H1 (cell line): ENCODE measurements at regions not wholly inside any gene's neighbourhood (a gene's known extent, or its start where the extent isn't known, plus 50 kb on each side); places are given as distances from the start of the nearest gene placed in this dataset.

Experiments
- CTCF ChIA-PET: fragments of 300-600 bp; sonication (Branson Sonifier 250); formaldehyde crosslinking; loops from one replicate; lab custom pipeline; 2021; ENCODE audit not compliant: partially characterized antibody; lab: Charles Lee
- POLR2A ChIA-PET: fragments of 300-600 bp; sonication (Branson Sonifier 250); formaldehyde crosslinking; loops from one replicate; lab custom pipeline; 2021; ENCODE audit warnings: inconsistent platforms; ENCODE audit not compliant: partially characterized antibody; lab: Charles Lee
- DNase-seq, 2 experiments: peaks; one replicate each; pipeline versions ENCODE4 v3.0.0 to v3.0.0-alpha.2; 2010 to 2022; ENCODE audit warnings: low spot score in 2 of 2, low read depth in 1 of 2, mixed read lengths in 1 of 2
- FAIRE-seq: peaks from 2 replicates; lab custom pipeline; 2011; peaks lifted over from hg19 to GRCh38; lab: Jason Lieb, UNC
- H2AFZ ChIP-seq: 2 replicates; pipeline ENCODE4 v1.8.1; 2012; ENCODE audit warnings: low read length, inconsistent platforms
- H2AK5ac ChIP-seq: 2 replicates; pipeline ENCODE4 v1.6.1; 2013; ENCODE audit warnings: low read depth, low read length
- H2BK120ac ChIP-seq: replicated peaks from 2 replicates; pipeline ENCODE3; 2013; ENCODE audit warnings: low read depth, low read length, inconsistent platforms
- H2BK12ac ChIP-seq: 2 replicates; pipeline ENCODE4 v1.6.1; 2013; ENCODE audit warnings: low read depth, low read length
- H2BK15ac ChIP-seq: 2 replicates; pipeline ENCODE4 v1.6.1; 2013; ENCODE audit warnings: low read length
- H2BK20ac ChIP-seq: 2 replicates; pipeline ENCODE4 v1.6.1; 2013; ENCODE audit warnings: low read length
- H2BK5ac ChIP-seq: 2 replicates; pipeline ENCODE4 v1.6.1; 2013; ENCODE audit warnings: low read depth, low read length
- H3K14ac ChIP-seq: 2 replicates; pipeline ENCODE4 v1.6.1; 2013; ENCODE audit warnings: inconsistent platforms; ENCODE audit not compliant: insufficient read length
- H3K18ac ChIP-seq: 2 replicates; pipeline ENCODE4 v1.6.1; 2013; ENCODE audit warnings: low read length; ENCODE audit errors: extremely low read depth
- H3K23ac ChIP-seq: 2 replicates; pipeline ENCODE4 v1.6.1; 2013; ENCODE audit warnings: inconsistent platforms; ENCODE audit not compliant: insufficient read length
- H3K23me2 ChIP-seq: 2 replicates; pipeline ENCODE4 v1.6.1; 2013; ENCODE audit warnings: low read depth, low read length
- H3K27ac ChIP-seq: 2 replicates; pipeline ENCODE4 v1.6.1; 2011; ENCODE audit warnings: low read depth, low read length, inconsistent platforms
- H3K27me3 ChIP-seq, 4 experiments: replicated peaks in 1 of 4; 1 replicate in 1 of 4; 2 replicates in 3 of 4; pipeline versions ENCODE4 v1.6.1 to v1.8.1; 2011 to 2013; ENCODE audit warnings: low read length in 3 of 4, mild to moderate bottlenecking in 3 of 4, inconsistent platforms in 2 of 4, mixed read lengths in 2 of 4, moderate library complexity in 1 of 4; ENCODE audit not compliant: control insufficient read depth in 3 of 4, insufficient read depth in 3 of 4; ENCODE audit errors: extremely low read depth in 1 of 4
- H3K36me3 ChIP-seq, 4 experiments: 2 replicates each; pipeline versions ENCODE4 v1.6.1 to v1.8.1; 2011 to 2013; ENCODE audit warnings: mild to moderate bottlenecking in 4 of 4, low read length in 3 of 4, moderate library complexity in 2 of 4, control low read depth in 1 of 4, inconsistent platforms in 1 of 4; ENCODE audit not compliant: insufficient read depth in 4 of 4, control insufficient read depth in 2 of 4
- H3K4ac ChIP-seq: replicated peaks from 2 replicates; pipeline ENCODE3; 2013; ENCODE audit warnings: low read length, low read depth, mixed read lengths, inconsistent platforms; ENCODE audit not compliant: insufficient read length
- H3K4me1 ChIP-seq, 4 experiments: replicated peaks in 1 of 4; 1 replicate in 1 of 4; 2 replicates in 3 of 4; pipeline versions ENCODE4 v1.6.1 to v1.8.1; 2011 to 2013; ENCODE audit warnings: low read length in 3 of 4, inconsistent platforms in 2 of 4, mixed read lengths in 1 of 4; ENCODE audit not compliant: insufficient read depth in 4 of 4, control insufficient read depth in 3 of 4
- H3K4me2 ChIP-seq, 2 experiments: 2 replicates each; pipeline versions ENCODE4 v1.6.1 to v1.8.1; 2011 to 2013; ENCODE audit warnings: low read depth in 2 of 2, low read length in 2 of 2, control low read depth in 1 of 2, inconsistent platforms in 1 of 2, mild to moderate bottlenecking in 1 of 2; ENCODE audit not compliant: insufficient read depth in 1 of 2
- H3K4me3 ChIP-seq, 4 experiments: fragments of 200-600, 300-600 bp in 1 of 4; sonication (generic), shearing (Covaris generic), sonication (Bioruptor Twin) in 1 of 4; 2 replicates each; pipeline versions ENCODE4 v1.5.1 to v1.8.1; 2011 to 2016; ENCODE audit warnings: low read length in 4 of 4, low read depth in 3 of 4, control low read depth in 2 of 4, inconsistent platforms in 2 of 4, mild to moderate bottlenecking in 2 of 4, mixed read lengths in 1 of 4, moderate library complexity in 1 of 4; ENCODE audit not compliant: insufficient read depth in 2 of 4; ENCODE audit errors: extremely low read depth in 1 of 4
- H3K56ac ChIP-seq: replicated peaks from 2 replicates; pipeline ENCODE3; 2013; ENCODE audit warnings: low read depth, mild to moderate bottlenecking, mixed read lengths, low read length, inconsistent platforms; ENCODE audit not compliant: insufficient read length
- H3K79me1 ChIP-seq: 2 replicates; pipeline ENCODE4 v1.6.1; 2013; ENCODE audit warnings: low read depth, low read length, control low read depth
- H3K79me2 ChIP-seq, 2 experiments: 2 replicates each; pipeline versions ENCODE4 v1.6.1 to v1.8.1; 2012 to 2013; ENCODE audit warnings: low read length in 2 of 2, mild to moderate bottlenecking in 2 of 2, inconsistent platforms in 1 of 2; ENCODE audit not compliant: insufficient read depth in 2 of 2, control insufficient read depth in 1 of 2
- H3K9ac ChIP-seq, 4 experiments: replicated peaks in 1 of 4; 1 replicate in 1 of 4; 2 replicates in 3 of 4; pipeline versions ENCODE4 v1.6.1 to v1.8.1; 2011 to 2013; ENCODE audit warnings: low read depth in 3 of 4, low read length in 3 of 4, control low read depth in 2 of 4, mild to moderate bottlenecking in 2 of 4, moderate library complexity in 2 of 4, inconsistent platforms in 1 of 4; ENCODE audit errors: extremely low read depth in 1 of 4
- H3K9me3 ChIP-seq, 2 experiments: 2 replicates each; pipeline versions ENCODE4 v1.6.1 to v1.8.1; 2012 to 2013; ENCODE audit warnings: mild to moderate bottlenecking in 2 of 2, moderate library complexity in 2 of 2, control low read depth in 1 of 2, inconsistent platforms in 1 of 2, low read depth in 1 of 2, low read length in 1 of 2, mixed read lengths in 1 of 2; ENCODE audit not compliant: insufficient read depth in 2 of 2
- H4K20me1 ChIP-seq, 2 experiments: replicated peaks in 1 of 2; 2 replicates each; pipeline versions ENCODE3 to v1.8.1; 2011 to 2013; ENCODE audit warnings: inconsistent platforms in 2 of 2, low read length in 2 of 2, mild to moderate bottlenecking in 1 of 2; ENCODE audit not compliant: insufficient read depth in 2 of 2, control insufficient read depth in 1 of 2
- H4K5ac ChIP-seq: 2 replicates; pipeline ENCODE4 v1.6.1; 2013; ENCODE audit warnings: low read length, low read depth, mixed read lengths, inconsistent platforms; ENCODE audit not compliant: insufficient read length
- H4K8ac ChIP-seq: 2 replicates; pipeline ENCODE4 v1.8.0; 2013; ENCODE audit warnings: mild to moderate bottlenecking, moderate library complexity, low read length, inconsistent platforms; ENCODE audit not compliant: insufficient read depth; ENCODE audit errors: extremely low read depth
- H4K91ac ChIP-seq: replicated peaks from 2 replicates; pipeline ENCODE3; 2013; ENCODE audit warnings: low read length, mixed read lengths, inconsistent platforms; ENCODE audit not compliant: insufficient read length
- CBX8 ChIP-seq: fragments of 300-800, 300-1000 bp; sonication (generic); IDR thresholded peaks from 2 replicates; pipeline ENCODE4 v1.7.1; 2016; ENCODE audit warnings: low read depth, low read length, borderline replicate concordance
- EZH2 ChIP-seq: fragments of 200-600 bp; sonication (generic); IDR thresholded peaks from 2 replicates; pipeline ENCODE4 v1.7.1; 2012; ENCODE audit warnings: low read depth, mild to moderate bottlenecking, moderate library complexity, low read length, inconsistent platforms; ENCODE audit not compliant: severe bottlenecking
- FOSL1 ChIP-seq: IDR thresholded peaks from 2 replicates; pipeline ENCODE4 v1.6.1; 2011; ENCODE audit warnings: mild to moderate bottlenecking, low read depth, low read length, moderate library complexity; ENCODE audit not compliant: insufficient read depth
- TAF1 ChIP-seq: IDR thresholded peaks from 2 replicates; pipeline ENCODE4 v1.6.1; 2011; ENCODE audit warnings: mild to moderate bottlenecking, low read depth, low read length
- TCF12 ChIP-seq: IDR thresholded peaks from 2 replicates; pipeline ENCODE4 v1.6.1; 2011; ENCODE audit warnings: low read depth, mild to moderate bottlenecking, low read length
- USF2 ChIP-seq: IDR thresholded peaks from 2 replicates; pipeline ENCODE4 v1.6.1; 2011; ENCODE audit warnings: low read length, improper control_type of control experiment
- WGBS, 2 experiments: shearing (Covaris generic) in 1 of 2; methylation state at CpG; one replicate each; pipeline versions ENCODE4 v1.1.6 to v1.1.7; 2013 to 2015; ENCODE audit warnings: low lambda C conversion rate in 2 of 2, mixed read lengths in 2 of 2, inconsistent platforms in 1 of 2, low coverage in 1 of 2, missing lambda C conversion rate in 1 of 2; ENCODE audit not compliant: insufficient replicate concordance in 2 of 2, insufficient coverage in 1 of 2, insufficient read length in 1 of 2; ENCODE audit errors: extremely low coverage in 1 of 2, missing lambda C conversion rate in 1 of 2; 5-methylcytosine and 5-hydroxymethylcytosine counted together
- TF ChIP-seq, protein P1 (sequence below): IDR thresholded peaks from 2 replicates; pipeline ENCODE4 v1.6.1; 2012; ENCODE audit warnings: inconsistent platforms

- H3K9ac ChIP-seq = no peak overlapping the region
- H4K20me1 ChIP-seq = no peaks in the 10 kb centered on the region
- H3K14ac ChIP-seq = no peak overlapping the region
- no peak overlapping the region for H3K23ac ChIP-seq
- ChIA-PET CTCF (interaction anchor here (1.1 to 1.7 kb wide), 2 partner anchors 30 to 31 kb away, joined by 4 to 6 read pairs; no protein-coding TSS in a partner anchor), POLR2A (no interaction called here)
- H4K5ac ChIP-seq = no peak overlapping the region
- H3K36me3 ChIP-seq = no peaks in the 10 kb centered on the region
- peaks cover 2 to 8% (median 5%) of the 10 kb centered on the region in 4 experiments; a peak in 4 of 7 replicates for H3K4me1 ChIP-seq
- H2AFZ ChIP-seq = no peak overlapping the region
- H2BK20ac ChIP-seq = no peak overlapping the region
- H2BK120ac ChIP-seq = no peak overlapping the region
- no peaks in the 10 kb centered on the region for H3K9me3 ChIP-seq
- FAIRE-seq (peak; percentile 36), DNase-seq (no peak)
- no peak for TF ChIP-seq TAF1
- no peak for TF ChIP-seq FOSL1
- TF ChIP-seq, protein P1, sequence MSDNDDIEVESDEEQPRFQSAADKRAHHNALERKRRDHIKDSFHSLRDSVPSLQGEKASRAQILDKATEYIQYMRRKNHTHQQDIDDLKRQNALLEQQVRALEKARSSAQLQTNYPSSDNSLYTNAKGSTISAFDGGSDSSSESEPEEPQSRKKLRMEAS = no peak
- TF ChIP-seq USF2 = no peak
- TF ChIP-seq CBX8 = no peak
- TF ChIP-seq EZH2 = no peak
- 0 out of 2 replicates have a peak, but pooled peaks have one; percentile 26 for TF ChIP-seq TCF12
- 70% methylated on average over 7 of the region's 7 CpGs; no CpG with 5 or more reads in 1 of the 2 experiments for WGBS, 2 experiments
- no peak overlapping the region for H4K91ac ChIP-seq
- peak overlapping the region in 2 of 4 experiments; percentile 8 to 10; a peak in 1 of 8 replicates for H3K4me3 ChIP-seq
- no peak overlapping the region; the same call in 1 of the 2 replicates for H3K27ac ChIP-seq
- H3K4ac ChIP-seq = no peak overlapping the region
- H2BK15ac ChIP-seq = no peak overlapping the region
- peak overlapping the region; percentile 29 to 53; a peak in 3 of 4 replicates for H3K4me2 ChIP-seq
- no peaks in the 10 kb centered on the region for H3K79me2 ChIP-seq
- no peak overlapping the region for H3K56ac ChIP-seq
- H3K18ac ChIP-seq = no peak overlapping the region
- no peak overlapping the region for H4K8ac ChIP-seq
- H3K27me3 ChIP-seq = peaks cover 0 to 1% (median 0%) of the 10 kb centered on the region in 4 experiments; a peak in 1 of 7 replicates
- no peak overlapping the region for H2BK12ac ChIP-seq
- no peaks in the 10 kb centered on the region for H3K79me1 ChIP-seq
- H2AK5ac ChIP-seq = no peak overlapping the region
- H3K23me2 ChIP-seq = no peaks in the 10 kb centered on the region
- H2BK5ac ChIP-seq = no peak overlapping the region
Measured at GRCh38 chr18:45415614-45416013, 199.7 kb upstream of the SLC14A2 start.
